Mucosa of stomach (tissue), 1 donor: ENCODE measurements at regions not wholly inside any gene's neighbourhood (a gene's known extent, or its start where the extent isn't known, plus 50 kb on each side); places are given as distances from the start of the nearest gene placed in this dataset.

Source experiments
- H3K27me3 ChIP-seq: one replicate; pipeline ENCODE4 v1.7.0; 2013; ENCODE audit warnings: mild to moderate bottlenecking, low read length; ENCODE audit not compliant: control insufficient read depth, insufficient read depth
- H3K36me3 ChIP-seq: one replicate; pipeline ENCODE4 v1.7.0; 2013; ENCODE audit warnings: low read length; ENCODE audit not compliant: control insufficient read depth, insufficient read depth
- H3K4me1 ChIP-seq: one replicate; pipeline ENCODE4 v1.7.0; 2013; ENCODE audit warnings: mild to moderate bottlenecking, low read length; ENCODE audit not compliant: control insufficient read depth, insufficient read depth
- H3K4me3 ChIP-seq: one replicate; pipeline ENCODE4 v1.7.0; 2013; ENCODE audit warnings: low read length
- H3K9ac ChIP-seq: one replicate; pipeline ENCODE4 v1.7.0; 2013; ENCODE audit warnings: mild to moderate bottlenecking, low read length, moderate library complexity
- H3K9me3 ChIP-seq: one replicate; pipeline ENCODE4 v1.7.0; 2013; ENCODE audit warnings: mild to moderate bottlenecking, low read length, moderate library complexity; ENCODE audit not compliant: control insufficient read depth
- donor health status: Pancreatic carcinoma.

DNA sequence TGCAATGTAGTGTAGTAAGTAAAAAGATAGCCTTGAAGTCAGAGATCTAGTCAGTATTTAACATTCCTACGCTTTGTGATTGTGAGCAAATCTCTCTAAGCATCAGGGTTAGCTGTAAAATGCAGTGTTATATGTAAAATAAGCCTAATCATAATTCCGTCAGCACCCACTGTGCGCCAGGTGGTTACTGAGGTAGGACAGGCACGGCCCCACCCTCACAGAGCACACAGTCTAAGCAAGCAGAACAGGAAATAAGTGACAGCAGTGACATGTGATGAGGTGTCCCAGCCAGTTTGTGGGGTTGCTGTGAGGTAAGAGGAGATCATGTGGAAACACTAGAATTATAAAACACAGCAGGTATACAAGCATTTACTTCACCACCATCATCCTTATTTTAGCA, 267.1 kb downstream of the ICOS start:
- Histone ChIP-seq H3K9ac (no peak overlapping the region), H3K9me3 (no peaks in the 10 kb centered on the region), H3K4me3 (no peak overlapping the region), H3K36me3 (no peaks in the 10 kb centered on the region), H3K27me3 (no peaks in the 10 kb centered on the region), H3K4me1 (no peaks in the 10 kb centered on the region)

DNA sequence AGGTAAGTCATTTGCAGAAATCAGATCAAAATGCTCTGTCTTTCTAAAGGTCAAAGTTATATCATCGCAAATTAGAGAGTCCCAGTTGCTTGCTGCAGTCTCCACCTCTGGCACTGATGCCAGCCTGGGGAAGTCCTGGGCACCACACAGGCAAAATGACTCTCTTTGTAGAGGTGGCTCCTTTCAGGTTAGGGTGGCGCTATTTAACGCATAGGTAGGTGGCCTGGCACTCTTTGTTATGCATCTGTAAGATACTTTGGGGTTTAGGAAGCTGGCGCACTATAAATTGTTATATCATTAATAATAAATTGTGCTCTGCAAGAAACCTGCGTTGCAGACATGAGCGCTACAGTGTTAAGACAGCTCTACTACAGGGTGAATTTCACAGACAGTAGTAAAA, 268.5 kb downstream of the ICOS start:
- Histone ChIP-seq H3K36me3 (no peaks in the 10 kb centered on the region), H3K9ac (no peak overlapping the region), H3K9me3 (no peaks in the 10 kb centered on the region), H3K4me1 (no peaks in the 10 kb centered on the region), H3K27me3 (no peaks in the 10 kb centered on the region), H3K4me3 (no peak overlapping the region)

DNA sequence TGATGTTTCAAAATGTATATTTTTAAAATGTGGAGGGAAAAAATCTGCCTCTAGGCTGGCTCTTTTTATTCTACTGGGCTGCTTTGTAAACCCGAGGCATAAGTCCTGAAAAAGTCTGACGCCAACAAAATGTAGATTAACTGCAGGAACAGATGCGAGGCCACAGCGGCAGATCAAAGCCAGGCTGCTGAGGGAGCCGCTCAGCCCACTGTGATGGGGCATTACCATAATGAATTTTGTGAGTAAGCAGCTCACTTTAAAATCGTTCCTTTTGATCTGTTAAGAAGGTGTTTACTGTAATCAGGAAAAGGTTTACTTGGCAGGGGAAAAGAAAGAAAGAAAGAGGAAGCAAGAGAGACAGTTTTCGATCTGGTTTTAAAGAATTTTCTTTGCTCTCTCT, 269.0 kb downstream of the ICOS start:
- no peaks in the 10 kb centered on the region for H3K4me1 ChIP-seq
- no peak overlapping the region for H3K4me3 ChIP-seq
- no peak overlapping the region for H3K9ac ChIP-seq
- no peaks in the 10 kb centered on the region for H3K27me3 ChIP-seq
- H3K9me3 ChIP-seq = no peaks in the 10 kb centered on the region
- no peaks in the 10 kb centered on the region for H3K36me3 ChIP-seq

DNA sequence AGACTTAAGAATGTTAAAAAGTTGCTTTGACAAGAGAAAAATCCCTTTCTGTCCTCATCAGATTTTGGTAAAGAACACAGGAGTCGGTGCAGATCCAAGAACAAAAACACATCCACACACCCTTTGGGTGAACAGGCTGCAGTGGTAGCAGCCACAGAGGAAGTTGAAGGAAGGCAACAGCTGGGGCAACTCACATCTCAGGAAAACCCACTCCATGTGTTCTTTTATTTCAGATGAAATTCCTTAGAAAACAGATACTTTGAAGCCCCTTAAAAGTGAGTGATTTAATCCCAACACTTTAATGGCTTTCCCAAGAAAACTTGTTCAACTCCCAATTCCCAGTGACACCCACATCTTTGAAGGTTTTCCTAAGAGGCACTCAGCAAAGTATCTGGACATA, 271.3 kb downstream of the ICOS start:
- Histone ChIP-seq H3K4me3 (no peak overlapping the region), H3K9ac (no peak overlapping the region), H3K36me3 (no peaks in the 10 kb centered on the region), H3K27me3 (no peaks in the 10 kb centered on the region), H3K9me3 (no peaks in the 10 kb centered on the region), H3K4me1 (no peaks in the 10 kb centered on the region)

DNA sequence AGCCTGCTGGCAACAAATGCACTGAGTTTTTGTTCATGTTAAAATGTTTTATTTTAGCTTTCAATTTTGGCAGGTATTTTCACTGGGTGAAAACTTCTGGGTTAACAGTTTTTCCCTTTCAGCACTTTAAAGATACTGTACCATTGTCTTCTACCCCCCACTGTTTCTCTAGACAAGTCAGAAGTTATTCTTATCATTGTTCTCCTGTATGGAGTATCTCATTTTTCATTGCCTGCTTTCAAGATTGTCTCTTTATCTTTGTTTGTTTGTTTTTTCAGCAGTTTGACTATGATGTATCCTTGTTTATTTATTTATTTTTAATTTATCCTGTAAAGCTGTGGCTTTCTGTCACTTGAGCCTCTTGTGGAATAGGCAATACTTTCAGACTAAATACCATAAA, 277.0 kb downstream of the ICOS start:
- Histone ChIP-seq H3K4me1 (no peaks in the 10 kb centered on the region), H3K36me3 (no peaks in the 10 kb centered on the region), H3K9me3 (no peaks in the 10 kb centered on the region), H3K9ac (no peak overlapping the region), H3K4me3 (no peak overlapping the region), H3K27me3 (no peaks in the 10 kb centered on the region)

DNA sequence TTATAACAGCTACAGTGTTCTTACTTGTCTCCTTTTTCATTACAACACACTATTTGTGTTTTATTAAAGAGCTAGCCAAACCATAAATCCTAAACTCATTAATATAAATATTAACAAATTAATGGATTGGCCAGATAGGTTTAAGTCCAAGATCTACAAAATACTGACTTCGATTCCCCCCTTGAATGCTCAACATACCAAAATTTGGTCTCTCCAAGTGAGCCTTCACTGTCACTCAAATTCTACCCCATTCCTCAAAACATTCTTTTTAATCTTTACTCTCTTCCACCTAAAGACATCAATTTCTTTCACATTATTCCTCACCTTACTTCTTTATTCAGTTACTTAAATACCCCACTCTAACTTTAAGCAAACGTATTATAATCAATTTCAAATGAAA, 281.5 kb downstream of the ICOS start:
- H3K36me3 ChIP-seq = no peaks in the 10 kb centered on the region
- no peaks in the 10 kb centered on the region for H3K4me1 ChIP-seq
- H3K9me3 ChIP-seq = no peaks in the 10 kb centered on the region
- no peak overlapping the region for H3K9ac ChIP-seq
- H3K27me3 ChIP-seq = no peaks in the 10 kb centered on the region
- no peak overlapping the region for H3K4me3 ChIP-seq

DNA sequence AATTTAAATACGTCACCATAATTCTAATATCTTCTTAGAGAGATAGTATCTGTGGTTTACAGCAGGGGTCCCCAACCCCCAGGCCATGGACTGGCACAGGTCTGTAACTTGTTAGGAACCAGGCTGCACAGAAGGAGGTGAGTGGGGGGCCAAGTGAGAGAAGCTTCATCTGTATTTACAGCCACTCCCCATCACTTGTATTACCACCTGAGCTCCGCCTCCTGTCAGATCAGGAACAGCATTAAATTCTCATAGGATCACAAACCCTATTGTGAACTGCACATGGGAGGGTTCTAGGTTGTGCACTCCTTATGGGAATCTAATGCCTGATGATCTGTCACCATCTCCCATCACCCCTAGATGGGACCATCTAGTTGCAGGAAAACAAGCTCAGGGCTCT, 282.6 kb downstream of the ICOS start:
- Histone ChIP-seq H3K9me3 (no peaks in the 10 kb centered on the region), H3K4me1 (no peaks in the 10 kb centered on the region), H3K27me3 (no peaks in the 10 kb centered on the region), H3K4me3 (no peak overlapping the region), H3K9ac (no peak overlapping the region), H3K36me3 (no peaks in the 10 kb centered on the region)

DNA sequence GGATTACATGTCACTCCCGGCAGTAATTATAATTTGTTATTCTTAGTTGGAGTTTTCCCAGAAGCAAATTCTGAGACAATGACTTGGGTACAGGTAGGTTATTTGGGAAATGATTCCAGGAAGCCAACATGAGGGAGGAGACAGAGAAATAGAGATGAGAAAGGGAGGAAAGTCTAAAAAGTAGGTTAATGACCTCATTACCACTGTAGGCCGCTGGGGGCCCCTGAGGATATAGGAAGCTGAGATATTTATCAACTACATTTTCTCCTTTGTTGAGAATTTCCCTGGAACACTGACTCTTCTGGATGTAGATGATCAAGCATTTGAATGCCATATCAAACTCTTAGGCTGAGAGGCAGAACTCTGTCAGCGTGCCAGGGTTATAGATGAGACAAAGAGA, 284.3 kb downstream of the ICOS start:
- Histone ChIP-seq H3K9ac (no peak overlapping the region), H3K36me3 (no peaks in the 10 kb centered on the region), H3K4me1 (no peaks in the 10 kb centered on the region), H3K27me3 (no peaks in the 10 kb centered on the region), H3K9me3 (no peaks in the 10 kb centered on the region), H3K4me3 (no peak overlapping the region)

DNA sequence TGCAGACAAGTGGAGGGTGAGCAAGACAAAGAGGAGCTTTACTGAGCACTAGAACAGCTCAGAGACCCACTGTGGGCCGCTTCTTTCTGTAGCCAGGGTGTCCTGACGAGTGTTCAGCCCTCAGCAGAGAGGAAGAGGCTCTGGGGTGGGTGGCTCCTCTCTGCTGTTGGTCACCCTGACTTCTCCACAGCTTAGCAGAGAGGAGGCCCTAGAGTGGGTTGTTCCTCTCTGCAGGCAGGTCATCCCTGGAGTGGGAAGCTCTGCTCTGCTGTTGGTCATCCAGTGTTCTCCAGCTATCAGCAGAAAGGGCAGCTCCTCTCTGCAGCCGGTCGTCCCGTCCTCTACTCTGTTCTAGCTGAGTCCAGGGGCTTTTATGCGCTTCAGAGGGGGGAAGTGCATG, 286.5 kb downstream of the ICOS start:
- H3K4me1 ChIP-seq = no peaks in the 10 kb centered on the region
- H3K9ac ChIP-seq = no peak overlapping the region
- H3K27me3 ChIP-seq = no peaks in the 10 kb centered on the region
- H3K4me3 ChIP-seq = no peak overlapping the region
- no peaks in the 10 kb centered on the region for H3K36me3 ChIP-seq
- no peaks in the 10 kb centered on the region for H3K9me3 ChIP-seq

DNA sequence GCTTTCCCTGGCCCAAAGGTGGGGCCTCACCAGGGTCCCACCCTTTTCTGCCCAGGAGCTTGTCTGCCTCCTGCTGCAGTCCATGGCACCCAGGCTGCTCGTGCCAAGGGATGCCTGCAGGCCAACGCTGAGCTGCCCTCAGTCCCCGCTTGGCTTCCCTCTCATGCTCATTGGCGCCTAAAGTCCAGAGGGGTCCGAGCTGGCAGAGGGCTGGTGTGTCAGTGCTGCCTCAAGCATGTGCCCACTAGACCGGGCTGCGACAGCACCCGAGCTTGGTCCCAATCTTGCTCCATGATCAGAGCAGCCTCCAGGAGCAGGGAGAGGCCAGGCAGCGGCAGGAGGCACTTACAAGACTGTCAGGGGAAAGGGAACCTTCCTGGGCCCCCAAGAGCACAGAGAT, 287.0 kb downstream of the ICOS start:
- H3K27me3 ChIP-seq = no peaks in the 10 kb centered on the region
- H3K4me3 ChIP-seq = no peak overlapping the region
- no peaks in the 10 kb centered on the region for H3K36me3 ChIP-seq
- no peak overlapping the region for H3K9ac ChIP-seq
- no peaks in the 10 kb centered on the region for H3K9me3 ChIP-seq
- no peaks in the 10 kb centered on the region for H3K4me1 ChIP-seq

DNA sequence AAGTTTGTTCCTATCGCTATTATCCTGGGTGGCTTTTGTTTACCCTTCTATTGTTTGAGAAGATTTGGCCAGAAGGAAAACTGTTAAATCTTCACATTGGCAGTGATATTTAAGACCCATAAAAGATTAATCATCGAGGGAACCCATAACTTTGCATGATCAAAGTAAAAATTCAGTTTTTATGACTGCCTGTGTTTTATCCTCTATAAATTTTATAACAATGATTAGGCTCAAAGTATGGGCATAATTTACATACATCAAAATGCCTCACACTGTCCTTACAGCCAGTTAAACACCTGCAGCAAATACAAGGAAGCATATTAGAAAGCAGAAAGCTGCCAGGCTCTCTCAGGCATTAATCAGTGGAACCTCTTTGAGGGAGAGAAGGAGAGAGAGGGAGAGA, 289.1 kb downstream of the ICOS start:
- Histone ChIP-seq H3K27me3 (no peaks in the 10 kb centered on the region), H3K9me3 (no peaks in the 10 kb centered on the region), H3K36me3 (no peaks in the 10 kb centered on the region), H3K9ac (no peak overlapping the region), H3K4me3 (no peak overlapping the region), H3K4me1 (no peaks in the 10 kb centered on the region)

DNA sequence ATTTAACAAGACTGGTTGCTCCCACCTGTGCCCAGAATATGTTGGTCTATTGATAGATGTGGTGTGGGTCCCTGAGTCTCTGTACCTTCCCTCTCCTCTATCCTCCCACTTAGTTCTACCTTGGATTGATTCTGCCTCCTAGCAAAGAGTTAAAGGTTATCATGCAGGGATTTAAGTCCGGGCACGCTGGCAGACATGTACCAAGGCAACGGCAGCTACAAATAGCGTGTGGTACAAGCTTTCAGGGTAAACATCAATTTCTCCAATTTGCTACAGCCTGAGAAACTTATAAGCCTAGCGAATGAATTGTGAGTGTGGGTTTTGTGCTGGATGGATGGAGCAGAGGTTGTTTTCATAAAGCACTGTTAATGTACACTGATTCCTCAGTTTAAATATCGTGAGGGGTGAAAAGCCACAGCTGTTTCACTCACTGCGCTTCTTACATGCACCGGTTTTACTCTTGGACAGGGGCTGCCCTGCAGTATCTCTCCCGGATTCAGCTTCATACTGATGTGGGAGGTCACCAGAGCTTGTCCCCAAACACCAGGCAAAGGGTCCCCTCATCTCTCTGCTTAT, 289.8 kb downstream of the ICOS start:
- Histone ChIP-seq H3K36me3 (no peaks in the 10 kb centered on the region), H3K4me1 (no peaks in the 10 kb centered on the region), H3K4me3 (no peak overlapping the region), H3K9ac (no peak overlapping the region), H3K9me3 (no peaks in the 10 kb centered on the region), H3K27me3 (no peaks in the 10 kb centered on the region)

DNA sequence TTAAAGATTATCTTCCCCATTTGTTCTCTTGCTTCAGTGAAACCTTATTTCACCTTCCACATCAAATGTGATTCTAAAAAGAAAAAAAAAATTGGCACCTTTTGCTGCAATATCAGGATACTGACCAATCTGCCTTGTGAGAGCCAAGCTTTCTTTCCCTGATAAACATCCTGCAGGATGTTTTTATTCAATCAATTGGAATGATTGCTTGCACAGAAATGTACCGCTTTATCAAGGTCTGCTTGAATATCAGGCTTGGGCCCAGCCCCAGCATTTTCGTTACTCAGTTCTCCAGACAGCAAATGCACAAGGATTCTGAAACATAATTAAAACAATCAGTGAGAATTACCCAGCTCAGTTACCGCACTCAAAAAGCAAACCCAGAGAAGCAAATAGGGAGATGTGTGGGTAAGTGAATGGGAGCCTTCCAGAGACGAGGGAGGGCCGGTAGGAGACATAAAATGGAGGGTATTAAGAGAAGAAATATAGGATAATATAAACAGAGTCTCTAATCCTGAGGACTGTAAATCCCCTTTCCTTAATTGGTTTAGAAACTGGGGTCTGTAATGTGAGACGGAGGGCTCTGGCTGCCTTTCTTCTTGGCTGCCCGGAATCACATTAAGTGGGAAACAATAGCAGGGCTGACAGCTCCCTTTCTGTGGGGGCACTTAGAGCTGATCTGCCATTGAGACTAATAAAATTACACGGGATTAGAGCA, 291.8 kb downstream of the ICOS start:
- H3K9ac ChIP-seq = no peak overlapping the region
- no peaks in the 10 kb centered on the region for H3K4me1 ChIP-seq
- H3K9me3 ChIP-seq = no peaks in the 10 kb centered on the region
- no peak overlapping the region for H3K4me3 ChIP-seq
- H3K36me3 ChIP-seq = no peaks in the 10 kb centered on the region
- no peaks in the 10 kb centered on the region for H3K27me3 ChIP-seq
